GM18498 (cell line): ENCODE measurements at regions not wholly inside any gene's neighbourhood (a gene's known extent, or its start where the extent isn't known, plus 50 kb on each side); places are given as distances from the start of the nearest gene placed in this dataset.
"Not testable (repeated sequence)": the region's sequence is repeated elsewhere in the genome, so short reads cannot be mapped to it uniquely, and the experiment has no call there.

ENCODE experiments used
- ATAC-seq: cut with Tn5 transposase; IDR thresholded peaks from one replicate; pipeline ENCODE4 v1.9.1; 2021; ENCODE audit warnings: mild to moderate bottlenecking, moderate library complexity; ENCODE audit not compliant: unreplicated experiment

GRCh38 chr12:89072294-89073026 lies 279.8 kb downstream of the DUSP6 start:
- ATAC-seq: no peak

GRCh38 chr12:89070603-89071002 lies 281.7 kb downstream of the DUSP6 start:
- ATAC-seq: no peak

GRCh38 chr12:89069431-89069830 lies 282.9 kb downstream of the DUSP6 start:
- ATAC-seq: no peak

GRCh38 chr12:89067421-89068187 lies 284.7 kb downstream of the DUSP6 start:
- no peak for ATAC-seq

GRCh38 chr12:89064780-89065179 lies 287.5 kb downstream of the DUSP6 start:
- no peak for ATAC-seq

- ATAC-seq: no peak
Observed at GRCh38 chr12:89064151-89064550, 288.1 kb downstream of the DUSP6 start.

GRCh38 chr12:89062996-89063395 lies 289.3 kb downstream of the DUSP6 start:
- no peak for ATAC-seq

- no peak for ATAC-seq
Observed at GRCh38 chr12:89059721-89060541, 292.4 kb downstream of the DUSP6 start.

GRCh38 chr12:89059056-89059455 lies 293.2 kb downstream of the DUSP6 start:
- no peak for ATAC-seq

GRCh38 chr12:89058402-89058801 lies 293.9 kb downstream of the DUSP6 start:
- ATAC-seq: no peak

- not testable (repeated sequence) for ATAC-seq
Observed at GRCh38 chr12:89053817-89054216, 298.5 kb downstream of the DUSP6 start.

- ATAC-seq: peak; percentile 83
Observed at GRCh38 chr12:89051065-89051677, 301.1 kb downstream of the DUSP6 start.

- no peak for ATAC-seq
Observed at GRCh38 chr12:89047856-89048418, 304.4 kb downstream of the DUSP6 start.

- ATAC-seq: no peak
Observed at GRCh38 chr12:89041078-89041477, 311.2 kb downstream of the DUSP6 start.

GRCh38 chr12:89040146-89040964 lies 311.9 kb downstream of the DUSP6 start:
- peak; percentile 99 for ATAC-seq

GRCh38 chr12:89038831-89039512 lies 313.3 kb downstream of the DUSP6 start:
- ATAC-seq: no peak

- no peak for ATAC-seq
Observed at GRCh38 chr12:89033062-89033461, 319.2 kb downstream of the DUSP6 start.

- ATAC-seq: no peak
Observed at GRCh38 chr12:89029961-89030360, 322.3 kb downstream of the DUSP6 start.

- ATAC-seq: no peak
Observed at GRCh38 chr12:89024580-89024979, 327.7 kb downstream of the DUSP6 start.
